ENCODE measurements at regions not wholly inside any gene's neighbourhood (a gene's known extent, or its start where the extent isn't known, plus 50 kb on each side); places are given as distances from the start of the nearest gene placed in this dataset.

DNA sequence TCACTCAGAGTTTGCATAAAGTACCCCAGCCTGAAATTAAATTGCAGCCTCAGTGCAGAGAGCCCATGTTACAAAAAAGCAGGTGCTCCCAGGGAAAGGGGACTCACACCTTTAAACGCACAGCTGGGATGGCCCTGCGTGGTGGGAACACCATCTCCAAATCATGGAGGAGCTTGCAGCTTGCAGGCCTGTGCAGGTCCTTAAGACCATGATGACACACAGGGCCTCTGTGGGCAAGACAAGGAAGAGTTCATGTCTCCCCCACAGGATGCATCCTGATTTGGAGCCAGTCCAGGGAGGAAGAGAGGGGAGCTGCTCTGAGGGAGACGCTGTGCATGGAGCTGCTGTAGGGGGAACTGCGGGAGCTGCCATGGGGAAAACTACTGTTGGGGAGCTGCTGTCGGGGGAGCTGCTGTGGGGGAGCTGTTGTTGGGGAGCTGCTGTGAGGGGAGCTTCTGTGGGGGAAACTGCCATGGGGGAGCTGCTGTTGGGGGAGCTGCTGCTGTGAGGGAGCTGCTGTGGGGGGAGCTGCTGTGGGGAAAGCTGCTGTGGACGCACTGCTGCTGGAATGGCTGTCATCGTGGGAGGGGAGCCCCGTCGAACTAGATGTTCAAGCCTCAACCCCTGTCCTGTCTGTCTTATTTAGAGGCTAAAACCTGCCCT is 113.9 kb downstream of the MATN1 start:
- no peak for DNase-seq (ENCODE audit: low spot score)

DNA sequence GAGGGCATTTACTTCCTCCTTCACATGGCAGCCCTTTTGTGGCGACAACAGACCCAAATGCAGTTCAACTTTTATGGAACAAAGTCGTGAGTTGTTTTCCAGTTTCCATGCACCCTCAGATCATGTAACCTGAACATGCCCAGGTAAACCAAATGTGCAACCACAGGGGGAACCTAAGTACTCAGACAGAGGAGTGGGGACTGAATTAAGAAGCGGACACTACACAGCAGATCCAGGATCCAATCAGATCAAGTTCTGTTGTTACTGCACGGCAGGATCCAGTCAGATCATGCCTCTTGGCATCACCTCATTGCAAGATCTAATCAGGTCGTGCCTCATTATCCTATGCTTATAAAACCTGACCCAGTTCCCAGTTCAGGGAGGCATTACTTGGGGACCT is 115.7 kb downstream of the MATN1 start:
- no peak for DNase-seq (ENCODE audit: low spot score)

DNA sequence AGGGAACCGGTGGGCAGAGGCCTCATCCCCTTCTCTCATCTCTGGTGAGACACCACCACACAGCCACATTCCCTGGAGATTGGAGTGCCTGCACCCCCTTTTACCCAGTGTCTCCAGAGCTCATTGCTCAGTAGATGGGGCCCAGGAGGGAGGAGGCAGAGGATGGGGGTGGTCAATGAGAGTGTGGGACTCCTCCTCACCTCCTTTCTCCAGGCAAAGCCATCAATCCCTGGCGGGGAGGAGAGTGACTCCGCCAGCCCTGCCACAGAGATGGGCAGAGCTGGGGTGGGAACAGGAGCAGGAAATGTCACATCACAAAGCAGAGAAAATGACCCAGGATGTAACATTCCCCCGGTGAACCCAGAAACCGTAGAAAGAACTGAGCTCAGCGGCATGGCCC is 117.2 kb downstream of the MATN1 start:
- no peak for DNase-seq (ENCODE audit: low spot score)

DNA sequence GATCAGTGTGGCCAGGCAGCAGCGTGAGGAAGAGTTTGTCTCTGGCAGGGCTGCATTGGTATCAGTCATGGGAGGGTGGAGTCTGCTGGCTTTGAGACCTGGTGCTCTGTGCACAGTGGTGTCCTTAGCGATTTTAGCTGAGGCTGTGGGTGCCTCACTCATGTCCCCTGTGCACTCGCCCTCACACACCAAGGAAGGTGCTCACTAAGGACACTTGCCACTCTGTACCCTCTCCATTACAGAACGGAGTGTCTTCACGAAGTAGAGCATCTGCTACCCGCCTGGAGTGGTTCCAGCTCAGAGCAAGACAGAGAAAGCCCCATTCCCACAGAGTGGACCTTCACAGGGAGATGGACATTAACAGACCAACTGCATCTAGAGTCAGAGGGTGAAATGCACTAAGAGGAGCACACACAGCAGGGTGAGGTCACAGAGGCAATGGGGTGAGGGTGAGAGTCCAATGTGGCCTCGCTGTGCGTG is 117.9 kb downstream of the MATN1 start:
- no peak for DNase-seq (ENCODE audit: low spot score)

- DNase-seq (ENCODE audit: low spot score) = no peak
Observed at GRCh38 chr1:30604801-30605440, 118.5 kb downstream of the MATN1 start.

DNA sequence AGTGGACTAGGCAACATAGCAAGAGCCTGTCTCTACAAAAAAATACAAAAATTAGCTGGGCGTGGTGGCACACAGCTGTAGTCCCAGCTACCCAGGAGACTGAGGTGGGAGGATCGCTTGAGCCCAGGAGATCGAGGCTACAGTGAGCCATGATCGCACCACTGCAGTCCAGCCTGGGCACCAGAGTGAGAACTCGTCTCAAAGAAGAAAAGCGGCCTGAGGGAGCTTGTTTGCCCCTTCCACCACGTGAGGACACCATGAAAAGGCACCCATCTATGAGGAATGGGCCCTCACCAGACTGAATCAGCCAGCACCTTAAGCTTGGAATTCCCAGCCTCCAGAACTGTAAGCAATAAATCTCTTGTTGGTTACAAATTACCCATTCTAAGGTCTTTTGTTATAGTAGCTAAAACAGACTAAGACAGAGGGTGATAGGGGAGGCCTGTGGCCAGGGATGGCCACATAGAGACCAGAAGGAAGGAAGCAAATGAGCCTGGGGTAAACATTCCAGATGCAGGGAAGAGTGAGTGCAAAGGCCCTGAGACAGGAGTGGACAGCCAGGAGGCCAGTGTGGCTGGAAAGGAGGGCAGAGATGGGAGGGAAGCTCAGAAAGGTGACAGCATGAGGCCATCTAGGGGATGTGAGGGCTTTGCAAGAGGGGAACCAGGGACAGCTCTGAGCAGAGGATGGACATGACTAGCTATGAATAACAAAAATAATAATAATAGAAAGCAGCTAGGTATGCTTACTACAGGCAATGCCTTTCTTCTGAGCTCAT is 120.1 kb downstream of the MATN1 start:
- DNase-seq (ENCODE audit: low spot score) = no peak

DNA sequence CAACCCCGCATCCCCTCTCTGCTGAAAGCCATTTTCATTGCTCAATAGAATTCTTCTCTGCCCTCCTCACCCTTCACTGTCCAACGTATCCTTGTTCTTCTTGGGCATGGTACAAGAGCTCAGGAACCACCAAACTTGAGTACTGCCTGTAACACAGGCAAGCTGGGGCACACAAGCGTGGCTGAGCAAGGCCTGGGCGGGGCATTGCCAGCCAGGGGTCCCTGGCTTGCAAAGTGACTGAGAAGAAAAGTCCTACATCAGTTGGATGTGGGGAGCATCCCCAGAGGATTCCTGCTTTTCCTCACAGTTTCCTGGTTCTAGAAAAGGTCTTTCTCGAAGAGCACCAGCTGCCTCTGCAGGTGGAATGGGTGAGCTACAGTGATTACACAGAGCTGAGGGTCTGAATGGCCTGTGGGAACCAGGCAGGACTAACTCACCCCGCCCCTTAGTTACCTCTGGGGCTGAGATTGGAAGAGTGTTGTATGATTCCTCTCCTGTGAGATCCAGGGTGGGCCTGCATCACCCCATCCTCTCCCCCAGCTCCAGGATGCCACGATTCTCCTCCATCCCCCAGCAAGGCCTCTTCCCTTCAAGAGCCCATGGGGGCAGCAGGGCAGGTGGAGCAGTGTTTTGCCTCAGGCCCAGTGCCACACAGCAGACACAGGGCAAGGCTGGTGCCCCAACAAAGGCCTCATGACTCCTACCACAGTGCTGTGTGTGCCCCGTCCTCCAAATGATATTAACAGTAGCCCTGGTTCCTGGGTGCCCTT is 121.9 kb downstream of the MATN1 start:
- no peak for DNase-seq (ENCODE audit: low spot score)

DNA sequence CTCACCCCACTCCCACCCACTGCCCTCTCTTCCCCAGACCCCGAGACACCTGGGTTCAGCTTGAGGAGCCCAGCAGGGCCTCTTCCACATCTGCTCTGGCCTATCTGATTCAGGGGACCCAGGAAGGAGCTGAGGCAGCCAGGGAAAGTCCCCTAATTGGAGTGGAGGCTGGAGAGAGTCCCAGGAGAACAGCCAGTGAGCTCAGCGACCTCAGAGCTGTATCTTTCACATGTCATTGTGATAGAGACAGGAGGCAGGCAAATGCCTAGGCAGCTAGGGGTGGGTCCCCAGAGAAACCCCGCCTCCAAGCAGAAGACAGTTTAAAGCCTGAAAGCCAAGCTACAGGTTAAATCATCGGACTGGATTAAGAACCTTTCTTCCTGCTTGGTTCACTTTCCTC is 122.7 kb downstream of the MATN1 start:
- DNase-seq (ENCODE audit: low spot score) = no peak

DNA sequence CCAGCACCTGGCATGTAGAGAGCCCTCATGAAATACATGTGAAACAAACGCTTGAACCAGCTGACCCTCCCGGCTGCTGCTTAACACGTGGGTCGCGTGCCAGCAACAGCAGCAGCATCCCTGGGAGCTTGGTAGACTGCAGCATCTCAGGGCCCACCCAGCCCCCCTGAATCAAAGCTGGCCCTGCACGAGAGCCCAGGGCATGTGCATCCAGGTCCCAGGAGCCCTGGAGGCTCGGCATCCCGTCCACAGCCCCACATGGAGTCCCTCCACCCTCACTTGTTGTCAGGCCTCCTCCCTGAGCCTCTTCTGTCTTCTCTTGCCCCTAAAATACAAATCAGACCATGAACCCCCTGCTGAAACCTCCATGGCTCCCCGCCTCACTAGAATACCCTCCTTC is 123.1 kb downstream of the MATN1 start:
- no peak for DNase-seq (ENCODE audit: low spot score)

DNA sequence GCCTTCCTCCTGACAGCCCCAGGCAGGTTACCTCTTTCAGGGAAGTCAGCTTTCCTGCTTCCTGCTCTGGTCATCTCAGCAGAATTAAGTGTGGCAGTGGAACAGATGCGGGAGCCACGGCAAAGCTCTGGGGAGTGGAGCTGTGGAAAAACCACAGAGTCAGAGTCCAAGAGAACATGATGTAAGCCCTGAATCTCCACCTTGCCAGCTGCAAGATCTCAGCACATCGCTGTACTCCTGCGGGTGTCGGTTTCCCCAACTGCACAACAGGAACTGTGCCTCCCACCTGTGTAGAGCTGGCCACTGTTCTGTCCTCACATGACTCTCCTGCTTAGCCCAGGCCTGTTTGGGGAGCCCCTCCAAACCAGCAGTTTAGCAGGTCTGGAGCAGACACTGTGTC is 123.7 kb downstream of the MATN1 start:
- DNase-seq (ENCODE audit: low spot score) = no peak

DNA sequence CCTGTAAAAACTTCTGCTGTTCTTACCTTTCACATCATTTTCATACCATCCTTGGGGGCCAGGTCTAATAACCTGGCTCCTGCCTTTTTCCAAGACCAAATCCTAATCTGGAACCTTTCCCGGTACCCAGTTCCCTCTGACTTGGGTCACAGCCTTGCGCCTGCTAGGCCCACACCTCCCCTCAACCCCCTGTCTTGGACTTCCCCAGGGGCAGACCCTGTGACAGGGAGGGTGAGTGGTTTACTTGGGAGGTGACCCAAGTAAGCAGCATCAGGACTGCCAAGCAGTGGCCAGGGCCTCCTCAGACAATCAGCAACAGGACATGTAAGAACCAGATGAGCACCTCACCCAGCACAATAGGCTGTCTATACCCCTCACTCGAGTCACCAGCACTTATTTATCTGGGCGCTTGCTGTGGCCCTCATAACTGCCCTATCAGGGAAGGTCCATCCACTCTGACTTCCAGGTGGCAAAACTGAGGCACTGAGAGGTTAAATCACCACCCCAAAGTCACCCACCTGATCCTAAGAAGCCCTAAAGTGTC is 124.7 kb downstream of the MATN1 start:
- DNase-seq (ENCODE audit: low spot score) = no peak

- no peak for DNase-seq (ENCODE audit: low spot score)
Observed at GRCh38 chr1:30597711-30598110, 125.7 kb downstream of the MATN1 start.

DNA sequence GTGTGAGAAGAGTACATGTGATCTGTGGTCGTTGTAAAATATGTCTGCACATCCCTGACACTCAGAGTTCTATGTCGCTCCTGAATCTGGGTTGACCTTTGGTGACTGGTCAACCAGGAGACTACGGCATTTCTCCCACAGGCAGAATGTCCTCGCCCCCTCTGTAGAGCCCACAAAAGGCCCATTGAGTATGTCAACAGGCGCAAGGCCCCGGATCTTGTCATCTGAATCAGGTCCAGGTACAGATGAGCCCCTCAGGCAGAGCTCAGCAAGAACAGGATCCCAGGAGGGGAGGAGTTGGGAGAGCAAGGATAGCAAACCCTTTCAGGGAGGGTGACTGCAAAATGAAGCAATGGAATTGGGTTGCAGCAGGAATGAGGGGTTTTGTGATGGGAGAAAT is 126.5 kb downstream of the MATN1 start:
- DNase-seq (ENCODE audit: low spot score) = no peak

DNA sequence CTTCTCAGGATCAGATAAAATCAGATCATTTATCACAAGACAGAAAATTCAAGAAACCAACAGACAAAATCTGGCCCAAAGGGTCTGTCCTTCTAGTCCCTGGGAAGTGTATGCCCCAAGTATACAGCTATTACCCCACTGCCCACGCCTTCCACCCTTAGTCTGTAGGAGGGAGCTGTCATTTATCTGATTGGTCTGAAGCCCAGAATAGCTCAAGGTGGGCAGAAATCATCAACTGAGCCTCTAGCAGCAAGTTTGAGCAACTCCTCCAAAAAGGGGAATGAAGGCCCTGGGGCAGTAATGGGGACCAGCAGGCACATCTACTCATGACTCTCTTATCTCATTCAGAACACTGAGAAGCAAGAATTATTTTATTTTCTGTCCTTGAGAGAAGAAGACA is 126.9 kb downstream of the MATN1 start:
- DNase-seq (ENCODE audit: low spot score) = no peak

- DNase-seq (ENCODE audit: low spot score) = no peak
Observed at GRCh38 chr1:30589083-30589482, 134.3 kb downstream of the MATN1 start.

- DNase-seq (ENCODE audit: low spot score) = no peak
Observed at GRCh38 chr1:30588311-30589073, 134.9 kb downstream of the MATN1 start.

GRCh38 chr1:30586671-30587070 is 136.7 kb downstream of the MATN1 start:
- DNase-seq (ENCODE audit: low spot score) = no peak

GRCh38 chr1:30579580-30579979 is 143.8 kb downstream of the MATN1 start:
- DNase-seq (ENCODE audit: low spot score) = no peak

- no peak for DNase-seq (ENCODE audit: low spot score)
Observed at GRCh38 chr1:30575066-30575465, 148.3 kb downstream of the MATN1 start.

- DNase-seq (ENCODE audit: low spot score) = no peak
Observed at GRCh38 chr1:30572192-30572591, 151.2 kb downstream of the MATN1 start.

GRCh38 chr1:30571380-30571779 is 152.0 kb downstream of the MATN1 start:
- DNase-seq (ENCODE audit: low spot score) = no peak

All from activated CD4-positive, alpha-beta T cell treated with anti-CD3 and anti-CD28 coated beads, Interleukin-2, Interleukin-4, amounts not matched to agents 100 ng/mL and 50 ng/mL, durations not matched to agents 16 hours and 8 hours (primary cell).